ENCODE measurements at regions not wholly inside any gene's neighbourhood (a gene's known extent, or its start where the extent isn't known, plus 50 kb on each side); places are given as distances from the start of the nearest gene placed in this dataset.

GRCh38 chr4:173661001-173661400, 131.0 kb upstream of the HAND2 start:
- no TSS peak for BruUV-seq (replicated peaks)
- intact Hi-C loops (cut with micrococcal nuclease), result no loop called here
- CTCF ChIA-PET, result no interaction called here
- Histone ChIP-seq H3K79me2 (ENCODE audit: low read length) (no peaks in the 10 kb centered on the region), H3K27me3 (ENCODE audit: low read length) (peaks cover 17% of the 10 kb centered on the region), H3K9me2 (replicated peaks; ENCODE audit: low read length) (no peaks in the 10 kb centered on the region), H3K4me3 (ENCODE audit: low read length) (no peak overlapping the region), H3K9ac (ENCODE audit: low read length) (no peak overlapping the region), H3F3A (ENCODE audit: low read length, unreplicated experiment) (no peaks in the 10 kb centered on the region), H4K20me1 (ENCODE audit: low read length) (no peaks in the 10 kb centered on the region), H3K36me3 (ENCODE audit: low read depth, low read length) (no peaks in the 10 kb centered on the region), H3K9me3 (ENCODE audit: low read length) (no peaks in the 10 kb centered on the region), H3K4me2 (ENCODE audit: low read length) (no peak overlapping the region), H3K27ac (ENCODE audit: low read length) (no peak overlapping the region), H3K4me1 (ENCODE audit: insufficient read depth, low read length) (no peaks in the 10 kb centered on the region), H2AFZ (ENCODE audit: low read length) (no peak overlapping the region)
- no peak for DNase-seq
- TF ChIP-seq EZH2 (IDR thresholded peaks at IDR 0.05; ENCODE audit: low read length, unreplicated experiment), result no peak
- TF ChIP-seq, protein P1, sequence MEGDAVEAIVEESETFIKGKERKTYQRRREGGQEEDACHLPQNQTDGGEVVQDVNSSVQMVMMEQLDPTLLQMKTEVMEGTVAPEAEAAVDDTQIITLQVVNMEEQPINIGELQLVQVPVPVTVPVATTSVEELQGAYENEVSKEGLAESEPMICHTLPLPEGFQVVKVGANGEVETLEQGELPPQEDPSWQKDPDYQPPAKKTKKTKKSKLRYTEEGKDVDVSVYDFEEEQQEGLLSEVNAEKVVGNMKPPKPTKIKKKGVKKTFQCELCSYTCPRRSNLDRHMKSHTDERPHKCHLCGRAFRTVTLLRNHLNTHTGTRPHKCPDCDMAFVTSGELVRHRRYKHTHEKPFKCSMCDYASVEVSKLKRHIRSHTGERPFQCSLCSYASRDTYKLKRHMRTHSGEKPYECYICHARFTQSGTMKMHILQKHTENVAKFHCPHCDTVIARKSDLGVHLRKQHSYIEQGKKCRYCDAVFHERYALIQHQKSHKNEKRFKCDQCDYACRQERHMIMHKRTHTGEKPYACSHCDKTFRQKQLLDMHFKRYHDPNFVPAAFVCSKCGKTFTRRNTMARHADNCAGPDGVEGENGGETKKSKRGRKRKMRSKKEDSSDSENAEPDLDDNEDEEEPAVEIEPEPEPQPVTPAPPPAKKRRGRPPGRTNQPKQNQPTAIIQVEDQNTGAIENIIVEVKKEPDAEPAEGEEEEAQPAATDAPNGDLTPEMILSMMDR (conservative IDR thresholded peaks at IDR 0.05; ENCODE audit: low read depth, low read length), result no peak
- no peak for TF ChIP-seq EZH2phosphoT487 (IDR thresholded peaks at IDR 0.05; ENCODE audit: borderline replicate concordance, low read length)
- no peak for ATAC-seq
- POLR2A ChIA-PET (ENCODE audit: unreplicated experiment), result no interaction called here

GRCh38 chr4:173656898-173657297, 126.9 kb upstream of the HAND2 start:
- H3K4me3 ChIP-seq (ENCODE audit: low read length), result no peak overlapping the region
- ChIA-PET CTCF (no interaction called here), POLR2A (ENCODE audit: unreplicated experiment) (no interaction called here)
- no peak for ATAC-seq
- BruUV-seq (replicated peaks), result no TSS peak
- H2AFZ ChIP-seq (ENCODE audit: low read length), result no peak overlapping the region
- no peak overlapping the region for H3K27ac ChIP-seq (ENCODE audit: low read length)
- no peak overlapping the region for H3K4me2 ChIP-seq (ENCODE audit: low read length)
- H3K4me1 ChIP-seq (ENCODE audit: insufficient read depth, low read length), result no peaks in the 10 kb centered on the region
- TF ChIP-seq, protein P1 (conservative IDR thresholded peaks at IDR 0.05; ENCODE audit: low read depth, low read length), result no peak
- no peak for TF ChIP-seq EZH2phosphoT487 (IDR thresholded peaks at IDR 0.05; ENCODE audit: borderline replicate concordance, low read length)
- TF ChIP-seq EZH2 (IDR thresholded peaks at IDR 0.05; ENCODE audit: low read length, unreplicated experiment), result no peak
- no peaks in the 10 kb centered on the region for H3K9me3 ChIP-seq (ENCODE audit: low read length)
- no peaks in the 10 kb centered on the region for H3K36me3 ChIP-seq (ENCODE audit: low read depth, low read length)
- H3K9ac ChIP-seq (ENCODE audit: low read length), result no peak overlapping the region
- DNase-seq, result no peak
- peaks cover 11% of the 10 kb centered on the region for H3K27me3 ChIP-seq (ENCODE audit: low read length)
- H3K79me2 ChIP-seq (ENCODE audit: low read length), result no peaks in the 10 kb centered on the region
- no peaks in the 10 kb centered on the region for H4K20me1 ChIP-seq (ENCODE audit: low read length)
- H3F3A ChIP-seq (ENCODE audit: low read length, unreplicated experiment), result no peaks in the 10 kb centered on the region
- intact Hi-C loops (cut with micrococcal nuclease), result no loop called here
- no peaks in the 10 kb centered on the region for H3K9me2 ChIP-seq (replicated peaks; ENCODE audit: low read length)

DNA sequence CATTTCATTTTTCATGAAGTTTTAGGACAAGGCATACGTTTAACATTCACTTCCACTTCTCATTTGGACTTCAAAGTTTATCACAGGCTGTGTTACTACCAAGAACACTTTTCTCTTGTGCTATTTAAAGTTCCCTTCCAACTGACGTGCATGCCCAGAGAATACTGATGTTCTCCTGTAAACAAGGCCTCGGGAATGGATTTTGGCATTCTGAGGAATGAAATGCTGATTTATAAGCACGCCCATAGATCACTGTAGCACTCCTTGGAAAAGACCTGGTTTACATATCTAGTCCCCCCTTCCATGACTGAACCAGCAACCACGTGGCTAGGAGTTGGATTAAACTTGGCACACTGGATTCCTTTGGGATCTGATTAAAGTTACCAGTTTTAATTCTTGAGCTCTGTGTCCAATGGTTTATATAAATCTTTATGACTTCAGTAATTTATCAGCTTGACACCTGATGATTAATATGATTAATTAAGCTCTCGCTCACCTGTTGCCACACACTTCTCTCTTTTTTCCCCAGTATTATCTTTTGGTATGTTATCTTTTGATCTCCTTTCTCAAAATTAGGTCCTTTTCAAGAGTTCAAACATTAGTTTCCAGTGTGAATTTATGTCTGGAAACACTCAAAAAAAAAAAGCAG, 122.4 kb upstream of the HAND2 start:
- no peak for DNase-seq
- CTCF ChIA-PET, result no interaction called here

More for the DNA sequence above, 122.4 kb upstream of the HAND2 start:
- ATAC-seq, result no peak
- no TSS peak for BruUV-seq (replicated peaks)
- Histone ChIP-seq H3K9ac (ENCODE audit: low read length) (no peak overlapping the region), H3K27ac (ENCODE audit: low read length) (no peak overlapping the region), H3K36me3 (ENCODE audit: low read depth, low read length) (no peaks in the 10 kb centered on the region), H3K4me2 (ENCODE audit: low read length) (no peak overlapping the region), H3K9me3 (ENCODE audit: low read length) (no peaks in the 10 kb centered on the region), H3K79me2 (ENCODE audit: low read length) (no peaks in the 10 kb centered on the region), H3K27me3 (ENCODE audit: low read length) (peaks cover 40% of the 10 kb centered on the region), H4K20me1 (ENCODE audit: low read length) (no peaks in the 10 kb centered on the region), H3K4me1 (ENCODE audit: insufficient read depth, low read length) (no peaks in the 10 kb centered on the region), H2AFZ (ENCODE audit: low read length) (no peak overlapping the region), H3K4me3 (ENCODE audit: low read length) (no peak overlapping the region), H3K9me2 (replicated peaks; ENCODE audit: low read length) (no peaks in the 10 kb centered on the region), H3F3A (ENCODE audit: low read length, unreplicated experiment) (no peaks in the 10 kb centered on the region)
- intact Hi-C loops (cut with micrococcal nuclease), result no loop called here
- POLR2A ChIA-PET (ENCODE audit: unreplicated experiment), result no interaction called here
- TF ChIP-seq, protein P1 (conservative IDR thresholded peaks at IDR 0.05; ENCODE audit: low read depth, low read length), result no peak
- TF ChIP-seq EZH2 (IDR thresholded peaks at IDR 0.05; ENCODE audit: low read length, unreplicated experiment), result no peak
- no peak for TF ChIP-seq EZH2phosphoT487 (IDR thresholded peaks at IDR 0.05; ENCODE audit: borderline replicate concordance, low read length)

Data from PC-3 (cell line).